HCT116 (cell line): ENCODE measurements at regions not wholly inside any gene's neighbourhood (a gene's known extent, or its start where the extent isn't known, plus 50 kb on each side); places are given as distances from the start of the nearest gene placed in this dataset.

Experiments
- ATAC-seq: fragments of 200-7000 bp; cut with Tn5 transposase; 2 replicates; pipeline ENCODE4 v1.9.1; 2020; ENCODE audit warnings: mild to moderate bottlenecking, moderate library complexity
- BruUV-seq: library from RNA; stranded (reverse); fragments of 400-500 nt; replicated peaks from 2 replicates; lab custom pipeline; 2021; lab: Mats Ljungman, UMichigan
- CTCF ChIA-PET: fragments of 300-600 bp; sonication (Branson Sonifier 250); formaldehyde crosslinking; loops from one replicate; lab custom pipeline; 2021; ENCODE audit warnings: antibody characterized with exemption; lab: Charles Lee
- POLR2A ChIA-PET: fragments of 300-600, 350-600 bp; sonication (Branson Sonifier 250); formaldehyde crosslinking; loops from one replicate; lab custom pipeline; 2021; ENCODE audit warnings: antibody characterized with exemption; lab: Charles Lee
- RAD21 ChIA-PET, 2 experiments: fragments of 300-600 bp; sonication (Branson Sonifier 250); formaldehyde crosslinking; loops; one replicate each; lab custom pipeline; 2023; ENCODE audit warnings: low total read pairs in 2 of 2; ENCODE audit not compliant: uncharacterized antibody in 2 of 2, unreplicated experiment in 2 of 2, low non-redundant PET in 1 of 2; lab: Charles Lee
- DNase-seq: peaks from one replicate; pipeline ENCODE4 v3.0.0-alpha.2; 2010; ENCODE audit warnings: low read depth, low spot score
- H2AFZ ChIP-seq: fragments of 200-600 bp; shearing (Covaris generic), sonication (generic); 2 replicates; pipeline ENCODE4 v1.6.1; 2017; ENCODE audit warnings: low read depth, mixed run types, mixed read lengths, antibody characterized with exemption, low read length; ENCODE audit not compliant: poor library complexity, severe bottlenecking
- H3K27ac ChIP-seq: 2 replicates; pipeline ENCODE4 v1.5.1; 2012; ENCODE audit warnings: low read depth, low read length
- H3K27me3 ChIP-seq: fragments of 200-600 bp; sonication (generic); 2 replicates; pipeline ENCODE4 v1.6.1; 2016; ENCODE audit warnings: mixed run types, low read length, mixed read lengths; ENCODE audit not compliant: insufficient read depth
- H3K36me3 ChIP-seq, 2 experiments: fragments of 200-500 bp in 1 of 2; fragments of 200-600 bp in 1 of 2; sonication (Bioruptor generic) in 1 of 2; sonication (generic) in 1 of 2; 2 replicates each; pipeline versions ENCODE4 v1.5.1 to v1.6.1; 2014 to 2016; ENCODE audit warnings: low read length in 2 of 2, inconsistent platforms in 1 of 2, mixed read lengths in 1 of 2, mixed run types in 1 of 2; ENCODE audit not compliant: insufficient read depth in 2 of 2, control insufficient read depth in 1 of 2
- H3K4me1 ChIP-seq, 2 experiments: fragments of 200-600 bp in 1 of 2; sonication (generic) in 1 of 2; 2 replicates each; pipeline versions ENCODE4 v1.5.1 to v1.6.1; 2012 to 2017; ENCODE audit warnings: low read length in 2 of 2, inconsistent platforms in 1 of 2, mild to moderate bottlenecking in 1 of 2, mixed read lengths in 1 of 2, mixed run types in 1 of 2, moderate library complexity in 1 of 2; ENCODE audit not compliant: insufficient read depth in 2 of 2, control insufficient read depth in 1 of 2
- H3K4me2 ChIP-seq: fragments of 200-600 bp; sonication (generic); 2 replicates; pipeline ENCODE4 v1.6.1; 2017; ENCODE audit warnings: mixed run types, low read length, mixed read lengths
- H3K4me3 ChIP-seq, 2 experiments: fragments of 200-600 bp in 1 of 2; sonication (generic) in 1 of 2; replicated peaks in 1 of 2; 2 replicates each; pipeline ENCODE4 v1.5.1; 2011 to 2016; ENCODE audit warnings: low read length in 2 of 2, control low read depth in 1 of 2, low read depth in 1 of 2, mild to moderate bottlenecking in 1 of 2, mixed read lengths in 1 of 2, mixed run types in 1 of 2
- H3K79me2 ChIP-seq: fragments of 200-600 bp; sonication (generic); 2 replicates; pipeline ENCODE4 v1.6.1; 2017; ENCODE audit warnings: mild to moderate bottlenecking, mixed run types, low read length, moderate library complexity, mixed read lengths; ENCODE audit not compliant: insufficient read depth
- H3K9ac ChIP-seq: fragments of 200-600 bp; sonication (generic); 2 replicates; pipeline ENCODE4 v1.6.1; 2016; ENCODE audit warnings: low read length, mixed read lengths
- H3K9me2 ChIP-seq: fragments of 200-600 bp; sonication (generic), shearing (Covaris generic); 2 replicates; pipeline ENCODE4 v1.6.1; 2017; ENCODE audit warnings: mixed run types, mild to moderate bottlenecking, moderate library complexity; ENCODE audit not compliant: insufficient read depth
- H3K9me3 ChIP-seq, 2 experiments: fragments of 200-500 bp in 1 of 2; fragments of 200-600 bp in 1 of 2; sonication (Bioruptor generic) in 1 of 2; sonication (generic) in 1 of 2; 2 replicates each; pipeline ENCODE4 v1.6.1; 2014 to 2017; ENCODE audit warnings: low read length in 2 of 2, mixed read lengths in 2 of 2, inconsistent platforms in 1 of 2, low read depth in 1 of 2, mild to moderate bottlenecking in 1 of 2, mixed run types in 1 of 2, moderate library complexity in 1 of 2; ENCODE audit not compliant: control insufficient read depth in 1 of 2, insufficient read depth in 1 of 2
- H4K20me1 ChIP-seq: fragments of 200-600 bp; sonication (generic), shearing (Covaris generic); 2 replicates; pipeline ENCODE4 v1.6.1; 2017; ENCODE audit warnings: mixed run types, mild to moderate bottlenecking, moderate library complexity; ENCODE audit not compliant: insufficient read depth
- ATF3 ChIP-seq: IDR thresholded peaks from 2 replicates; pipeline ENCODE4 v1.6.1; 2012
- CEBPB ChIP-seq: IDR thresholded peaks from 2 replicates; pipeline ENCODE4 v1.6.1; 2012; ENCODE audit warnings: low read depth
- CTCF ChIP-seq, 3 experiments: fragments of 200-600 bp in 1 of 3; sonication (generic) in 1 of 3; IDR thresholded peaks in 2 of 3; conservative IDR thresholded peaks in 1 of 3; 2 replicates each; pipeline ENCODE4 v1.5.1; 2012 to 2017; ENCODE audit warnings: low read depth in 2 of 3, low read length in 2 of 3, antibody characterized with exemption in 1 of 3, borderline replicate concordance in 1 of 3, control low read depth in 1 of 3, mild to moderate bottlenecking in 1 of 3, mixed read lengths in 1 of 3, mixed run types in 1 of 3, moderate library complexity in 1 of 3; ENCODE audit not compliant: insufficient read depth in 1 of 3
- EGR1 ChIP-seq: IDR thresholded peaks from 2 replicates; pipeline ENCODE4 v1.6.1; 2012; ENCODE audit warnings: low read depth
- ELF1 ChIP-seq: IDR thresholded peaks from 2 replicates; pipeline ENCODE4 v1.6.1; 2012; ENCODE audit warnings: low read depth, borderline replicate concordance
- EZH2 ChIP-seq: fragments of 200-600 bp; sonication (generic); IDR thresholded peaks from 2 replicates; pipeline ENCODE4 v1.6.1; 2017; ENCODE audit warnings: antibody characterized with exemption, mixed run types
- EZH2phosphoT487 ChIP-seq: fragments of 200-600 bp; IDR thresholded peaks from 2 replicates; pipeline ENCODE4 v1.6.1; 2018; ENCODE audit warnings: antibody characterized with exemption, borderline replicate concordance
- FOSL1 ChIP-seq: IDR thresholded peaks from 2 replicates; pipeline ENCODE4 v1.6.1; 2012; ENCODE audit warnings: low read depth
- JUND ChIP-seq: IDR thresholded peaks from 2 replicates; pipeline ENCODE4 v1.6.1; 2012
- MAX ChIP-seq: IDR thresholded peaks from 2 replicates; pipeline ENCODE4 v1.6.1; 2012
- POLR2AphosphoS5 ChIP-seq: IDR thresholded peaks from 2 replicates; pipeline ENCODE4 v1.6.1; 2011; ENCODE audit warnings: mild to moderate bottlenecking, low read depth, low read length, moderate library complexity
- RAD21 ChIP-seq: IDR thresholded peaks from 2 replicates; pipeline ENCODE4 v1.6.1; 2012; ENCODE audit warnings: low read depth, mild to moderate bottlenecking
- REST ChIP-seq: IDR thresholded peaks from 2 replicates; pipeline ENCODE4 v1.6.1; 2012; ENCODE audit warnings: low read depth
- SP1 ChIP-seq: IDR thresholded peaks from 2 replicates; pipeline ENCODE4 v1.6.1; 2012; ENCODE audit warnings: low read depth
- SRF ChIP-seq: IDR thresholded peaks from 2 replicates; pipeline ENCODE4 v1.6.1; 2012; ENCODE audit warnings: low read depth
- TCF7L2 ChIP-seq: IDR thresholded peaks from 2 replicates; pipeline ENCODE4 v1.7.0; 2011; ENCODE audit warnings: borderline replicate concordance, inconsistent platforms; ENCODE audit not compliant: insufficient read depth, insufficient read length; ENCODE audit errors: extremely low read depth
- ZBTB33 ChIP-seq: IDR thresholded peaks from 2 replicates; pipeline ENCODE4 v1.6.1; 2011; ENCODE audit warnings: mild to moderate bottlenecking, low read length, moderate library complexity; ENCODE audit not compliant: insufficient replicate concordance; ENCODE audit errors: extremely low read depth
- ZFX ChIP-seq: fragments of 450-650 bp; IDR thresholded peaks from 2 replicates; pipeline ENCODE4 v1.6.1; 2017
- ZNF274 ChIP-seq: fragments of 200-500 bp; sonication (Bioruptor generic); IDR thresholded peaks from 2 replicates; pipeline ENCODE4 v1.6.1; 2014; ENCODE audit warnings: mild to moderate bottlenecking, low read depth, low read length, inconsistent platforms
- intact Hi-C: fragments of 100-400 bp; cut with micrococcal nuclease; formaldehyde crosslinking; loops from 2 replicates; pipeline ENCODE4 v1.10.0; 2022

- BruUV-seq = no TSS peak
- Histone ChIP-seq H3K4me2 (no peak overlapping the region), H3K27ac (no peak overlapping the region), H3K9ac (no peak overlapping the region), H3K9me3 (no peaks in the 10 kb centered on the region), H3K4me1 (peaks cover 0 to 5% of the 10 kb centered on the region in 2 experiments; a peak in 2 of 4 replicates), H3K9me2 (no peaks in the 10 kb centered on the region), H3K27me3 (no peaks in the 10 kb centered on the region), H2AFZ (no peak overlapping the region), H3K4me3 (no peak overlapping the region), H4K20me1 (no peaks in the 10 kb centered on the region), H3K36me3 (no peaks in the 10 kb centered on the region), H3K79me2 (no peaks in the 10 kb centered on the region)
- CTCF ChIA-PET = no interaction called here
- ATAC-seq = no peak
- TF ChIP-seq EGR1 = no peak
- TF ChIP-seq MAX = no peak
- TF ChIP-seq POLR2AphosphoS5 = no peak
- TF ChIP-seq CTCF (IDR thresholded peaks at IDR 0.05 in 2 of 3, conservative IDR thresholded peaks at IDR 0.05 in 1 of 3; ENCODE audit: borderline replicate concordance in 1 of 3, insufficient read depth in 1 of 3, low read depth in 2 of 3, low read length in 2 of 3) = no peak
- no peak for TF ChIP-seq ZBTB33
- TF ChIP-seq RAD21 = no peak
- no peak for TF ChIP-seq SP1
- no peak for TF ChIP-seq TCF7L2
- no peak for TF ChIP-seq REST
- TF ChIP-seq JUND = no peak
- no peak for TF ChIP-seq EZH2
- no peak for TF ChIP-seq CEBPB
- no peak for TF ChIP-seq SRF
- no peak for TF ChIP-seq ELF1
- TF ChIP-seq ZFX = no peak
- TF ChIP-seq ZNF274 = no peak
- no peak for TF ChIP-seq EZH2phosphoT487
- no peak for TF ChIP-seq ATF3
- TF ChIP-seq FOSL1 = no peak
- DNase-seq = no peak
- RAD21 ChIA-PET = no interaction called here
- intact Hi-C loops = no loop called here
- POLR2A ChIA-PET = interaction anchor here (1.4 kb wide), 1 partner anchor 109 kb away, joined by 3 read pairs; no protein-coding TSS in a partner anchor
Measured at GRCh38 chr12:91496337-91496736, 313.7 kb upstream of the DCN start.
